ENCODE measurements at regions not wholly inside any gene's neighbourhood (a gene's known extent, or its start where the extent isn't known, plus 50 kb on each side); places are given as distances from the start of the nearest gene placed in this dataset.
A peak's percentile ranks its signal among the peaks of the same experiment; 100 is the strongest.

DNA sequence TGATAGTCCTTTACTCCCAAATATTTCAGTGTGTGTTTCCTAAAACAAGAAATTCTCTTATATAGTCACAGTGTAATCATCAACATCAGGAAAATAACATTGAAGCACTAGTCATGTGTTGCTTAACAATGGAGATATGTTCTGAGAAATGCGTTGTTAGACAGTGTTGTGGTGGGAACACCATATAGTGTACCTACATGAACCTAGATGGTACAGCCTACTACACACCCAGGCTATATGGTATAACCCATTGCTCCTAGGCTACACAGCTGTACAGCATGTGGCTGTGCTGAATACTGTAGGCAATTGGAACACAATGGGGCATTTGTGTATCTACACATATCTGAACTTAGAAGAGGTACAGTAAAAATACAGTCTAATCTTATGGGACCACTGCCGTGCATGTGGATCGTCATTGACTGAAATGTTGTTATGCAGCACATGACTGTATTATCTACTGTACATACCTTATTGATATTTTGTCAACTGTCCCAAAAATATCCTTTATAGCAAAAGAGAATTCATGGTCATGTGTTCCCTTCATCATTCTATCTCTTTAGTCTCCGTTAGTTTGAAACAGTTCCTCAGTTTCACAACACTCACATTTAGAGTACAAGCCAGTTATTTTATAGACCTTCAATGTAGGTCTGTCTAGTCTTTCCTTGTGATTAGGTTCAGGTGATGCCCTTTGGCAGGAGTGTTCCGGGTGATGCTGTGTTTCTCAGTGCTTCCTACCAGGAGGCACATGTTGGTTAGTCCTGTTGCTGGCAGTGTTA lies 109.7 kb downstream of the SLC25A47 start:
- no peak overlapping the region for H3K4me3 ChIP-seq (ENCODE audit: low read length)
- DNase-seq (ENCODE audit: low read depth) = no peak
- TF ChIP-seq, protein P1, sequence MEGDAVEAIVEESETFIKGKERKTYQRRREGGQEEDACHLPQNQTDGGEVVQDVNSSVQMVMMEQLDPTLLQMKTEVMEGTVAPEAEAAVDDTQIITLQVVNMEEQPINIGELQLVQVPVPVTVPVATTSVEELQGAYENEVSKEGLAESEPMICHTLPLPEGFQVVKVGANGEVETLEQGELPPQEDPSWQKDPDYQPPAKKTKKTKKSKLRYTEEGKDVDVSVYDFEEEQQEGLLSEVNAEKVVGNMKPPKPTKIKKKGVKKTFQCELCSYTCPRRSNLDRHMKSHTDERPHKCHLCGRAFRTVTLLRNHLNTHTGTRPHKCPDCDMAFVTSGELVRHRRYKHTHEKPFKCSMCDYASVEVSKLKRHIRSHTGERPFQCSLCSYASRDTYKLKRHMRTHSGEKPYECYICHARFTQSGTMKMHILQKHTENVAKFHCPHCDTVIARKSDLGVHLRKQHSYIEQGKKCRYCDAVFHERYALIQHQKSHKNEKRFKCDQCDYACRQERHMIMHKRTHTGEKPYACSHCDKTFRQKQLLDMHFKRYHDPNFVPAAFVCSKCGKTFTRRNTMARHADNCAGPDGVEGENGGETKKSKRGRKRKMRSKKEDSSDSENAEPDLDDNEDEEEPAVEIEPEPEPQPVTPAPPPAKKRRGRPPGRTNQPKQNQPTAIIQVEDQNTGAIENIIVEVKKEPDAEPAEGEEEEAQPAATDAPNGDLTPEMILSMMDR (IDR thresholded peaks at IDR 0.05; ENCODE audit: insufficient read depth, low read depth, low read length, missing control alignments) = no peak

DNA sequence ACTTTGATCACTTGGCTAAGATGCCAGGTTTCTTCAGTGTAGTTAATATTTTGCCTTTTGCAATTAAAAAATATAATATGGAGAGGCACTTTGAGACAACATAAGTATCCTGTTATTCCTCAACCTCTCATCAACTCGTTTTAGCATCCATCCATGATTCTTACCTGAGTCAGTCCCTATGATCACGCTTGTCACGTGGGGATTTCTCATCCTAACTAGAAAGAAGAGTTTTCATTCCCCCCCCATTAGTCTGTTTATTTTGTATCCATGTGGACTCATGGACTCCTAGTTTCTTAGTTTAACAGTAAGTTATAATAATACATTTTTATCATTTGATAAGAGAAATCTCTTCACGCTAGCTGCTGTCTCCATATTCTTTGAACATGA lies 110.3 kb downstream of the SLC25A47 start:
- peak; percentile 54 for DNase-seq (ENCODE audit: low read depth)
- TF ChIP-seq, protein P1 (IDR thresholded peaks at IDR 0.05; ENCODE audit: insufficient read depth, low read depth, low read length, missing control alignments) = no peak
- H3K4me3 ChIP-seq (ENCODE audit: low read length) = no peak overlapping the region

DNA sequence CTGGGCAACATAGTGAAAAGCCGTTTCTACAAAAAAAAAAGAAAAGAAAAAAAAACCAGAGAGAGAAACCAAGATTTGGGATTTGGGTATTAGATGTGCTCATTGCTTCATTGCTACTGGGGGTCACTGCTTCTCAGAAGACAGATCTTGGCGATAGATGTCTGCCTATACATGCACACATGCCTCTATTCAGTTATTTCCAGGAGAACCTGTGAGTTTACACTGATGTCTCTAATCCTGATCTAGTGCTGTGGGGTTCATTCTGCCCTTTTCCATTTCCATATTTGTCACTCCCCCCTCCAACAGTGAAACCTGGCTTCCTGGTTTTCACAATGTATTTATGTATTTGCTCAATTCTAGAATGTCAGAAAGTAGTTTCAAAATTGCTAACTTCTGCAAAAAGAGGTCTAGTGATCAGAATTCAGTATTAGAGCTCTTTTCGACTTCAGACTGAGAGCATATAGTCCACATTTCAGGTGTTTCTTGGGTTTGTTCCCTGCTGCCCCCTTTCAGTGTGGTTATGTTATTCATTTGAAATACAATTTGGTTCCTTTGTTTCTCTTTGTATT lies 111.0 kb downstream of the SLC25A47 start:
- H3K4me3 ChIP-seq (ENCODE audit: low read length) = no peak overlapping the region
- no peak for DNase-seq (ENCODE audit: low read depth)

GRCh38 chr14:100434911-100435438 lies 111.8 kb downstream of the SLC25A47 start:
- H3K4me3 ChIP-seq (ENCODE audit: low read length) = no peak overlapping the region
- TF ChIP-seq, protein P1 (IDR thresholded peaks at IDR 0.05; ENCODE audit: insufficient read depth, low read depth, low read length, missing control alignments) = no peak
- no peak for DNase-seq (ENCODE audit: low read depth)

More for the DNA sequence above, 111.0 kb downstream of the SLC25A47 start:
- TF ChIP-seq, protein P1 (IDR thresholded peaks at IDR 0.05; ENCODE audit: insufficient read depth, low read depth, low read length, missing control alignments) = no peak

- TF ChIP-seq, protein P1 (IDR thresholded peaks at IDR 0.05; ENCODE audit: insufficient read depth, low read depth, low read length, missing control alignments) = no peak
- no peak for DNase-seq (ENCODE audit: low read depth)
- H3K4me3 ChIP-seq (ENCODE audit: low read length) = no peak overlapping the region
Observed at GRCh38 chr14:100435459-100435858, 112.3 kb downstream of the SLC25A47 start.

DNA sequence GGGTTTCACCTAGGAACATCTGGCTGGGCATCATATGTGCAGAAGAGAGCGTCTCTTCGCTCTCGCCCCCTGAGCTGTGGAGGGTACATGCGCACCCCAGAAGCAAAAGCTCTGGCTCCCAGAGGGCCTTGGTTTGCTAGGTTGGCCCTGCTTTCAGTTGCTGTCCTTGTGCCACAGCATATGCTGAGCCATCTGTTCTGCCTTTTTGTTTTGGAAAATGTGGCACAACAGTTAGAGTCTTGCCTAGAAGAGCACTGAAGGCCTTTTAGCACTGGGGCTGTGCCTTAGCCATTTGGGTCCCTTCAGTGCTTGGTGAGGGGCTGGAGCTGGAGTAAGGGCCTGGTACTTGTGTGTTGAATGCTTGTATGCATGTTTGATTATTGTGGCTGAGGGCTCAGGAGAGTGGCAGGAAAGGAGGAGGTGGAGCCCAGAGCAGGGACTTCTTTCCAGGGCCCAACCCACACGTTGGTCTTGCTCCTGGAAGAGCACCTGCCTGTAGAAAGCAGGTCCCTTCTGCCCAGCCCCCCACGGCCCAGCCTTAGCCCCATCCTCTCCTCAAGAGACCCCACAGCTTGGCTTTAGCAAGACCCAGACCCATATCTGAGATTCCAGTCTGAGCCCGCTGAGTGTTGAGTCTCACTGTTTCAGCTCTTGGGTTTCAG lies 113.7 kb downstream of the SLC25A47 start:
- no peak overlapping the region for H3K4me3 ChIP-seq (ENCODE audit: low read length)
- no peak for DNase-seq (ENCODE audit: low read depth)
- TF ChIP-seq, protein P1 (IDR thresholded peaks at IDR 0.05; ENCODE audit: insufficient read depth, low read depth, low read length, missing control alignments) = no peak

Data from epithelial cell of esophagus (primary cell).